ENCODE measurements at regions not wholly inside any gene's neighbourhood (a gene's known extent, or its start where the extent isn't known, plus 50 kb on each side); places are given as distances from the start of the nearest gene placed in this dataset.
"Not testable (repeated sequence)": the region's sequence is repeated elsewhere in the genome, so short reads cannot be mapped to it uniquely, and the experiment has no call there.

DNA sequence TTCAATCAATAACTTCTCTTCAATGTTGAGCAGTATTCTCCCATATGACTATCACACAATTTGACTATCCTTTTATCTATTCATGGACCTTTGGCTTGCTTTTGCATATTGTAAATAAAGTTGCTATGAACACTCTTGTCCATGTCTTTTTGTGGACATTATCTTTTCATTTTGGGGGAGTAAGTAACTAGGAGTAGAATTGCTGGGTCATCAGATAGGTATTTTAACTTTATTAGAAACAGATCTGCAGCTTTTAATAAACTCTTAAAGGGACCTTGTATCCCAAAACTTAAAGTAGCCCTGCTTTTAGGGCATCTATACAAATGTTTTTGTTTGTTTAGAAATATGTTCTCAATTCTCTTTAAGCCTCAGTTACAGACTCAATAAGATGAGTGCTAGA is 614.2 kb upstream of the CITED2 start:
- Histone ChIP-seq H3K36me3 (ENCODE audit: control insufficient read depth, insufficient read depth, low read length) (no peaks in the 10 kb centered on the region), H3K4me3 (ENCODE audit: low read depth, low read length) (no peak overlapping the region), H3K9me3 (ENCODE audit: control insufficient read depth, insufficient read depth, low read depth, low read length) (0 out of 2 replicates have a peak, but pooled peaks cover 2% of the 10 kb centered on the region), H3K27ac (ENCODE audit: low read depth, low read length) (no peak overlapping the region), H3K4me1 (ENCODE audit: control insufficient read depth, insufficient read depth, low read length) (peaks cover 8% of the 10 kb centered on the region), H3K9ac (ENCODE audit: low read length) (no peak overlapping the region), H3K27me3 (ENCODE audit: control insufficient read depth, insufficient read depth, low read length) (no peaks in the 10 kb centered on the region)

DNA sequence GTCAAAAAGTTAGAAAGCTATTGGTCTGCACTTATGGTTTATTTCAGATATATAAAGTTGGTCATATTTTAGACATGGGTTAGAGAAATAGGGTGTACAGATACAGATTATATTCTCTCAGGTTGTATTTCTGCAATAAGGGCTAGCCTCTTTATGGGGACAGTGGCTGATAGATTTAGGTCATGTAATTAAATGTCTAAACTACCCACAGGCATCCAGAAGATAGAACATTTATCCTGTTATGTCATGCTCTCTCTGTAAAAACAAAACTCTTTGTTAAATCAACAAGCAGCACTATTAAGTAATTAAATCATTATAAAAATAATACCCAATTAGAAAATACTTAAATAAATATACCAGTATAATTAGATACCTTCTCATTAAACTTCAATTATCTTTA is 612.6 kb upstream of the CITED2 start:
- H3K4me1 ChIP-seq (ENCODE audit: control insufficient read depth, insufficient read depth, low read length) = peaks cover 19% of the 10 kb centered on the region
- no peaks in the 10 kb centered on the region for H3K36me3 ChIP-seq (ENCODE audit: control insufficient read depth, insufficient read depth, low read length)
- no peaks in the 10 kb centered on the region for H3K27me3 ChIP-seq (ENCODE audit: control insufficient read depth, insufficient read depth, low read length)
- H3K27ac ChIP-seq (ENCODE audit: low read depth, low read length) = no peak overlapping the region
- H3K9me3 ChIP-seq (ENCODE audit: control insufficient read depth, insufficient read depth, low read depth, low read length) = no peaks in the 10 kb centered on the region
- H3K9ac ChIP-seq (ENCODE audit: low read length) = no peak overlapping the region
- no peak overlapping the region for H3K4me3 ChIP-seq (ENCODE audit: low read depth, low read length)

DNA sequence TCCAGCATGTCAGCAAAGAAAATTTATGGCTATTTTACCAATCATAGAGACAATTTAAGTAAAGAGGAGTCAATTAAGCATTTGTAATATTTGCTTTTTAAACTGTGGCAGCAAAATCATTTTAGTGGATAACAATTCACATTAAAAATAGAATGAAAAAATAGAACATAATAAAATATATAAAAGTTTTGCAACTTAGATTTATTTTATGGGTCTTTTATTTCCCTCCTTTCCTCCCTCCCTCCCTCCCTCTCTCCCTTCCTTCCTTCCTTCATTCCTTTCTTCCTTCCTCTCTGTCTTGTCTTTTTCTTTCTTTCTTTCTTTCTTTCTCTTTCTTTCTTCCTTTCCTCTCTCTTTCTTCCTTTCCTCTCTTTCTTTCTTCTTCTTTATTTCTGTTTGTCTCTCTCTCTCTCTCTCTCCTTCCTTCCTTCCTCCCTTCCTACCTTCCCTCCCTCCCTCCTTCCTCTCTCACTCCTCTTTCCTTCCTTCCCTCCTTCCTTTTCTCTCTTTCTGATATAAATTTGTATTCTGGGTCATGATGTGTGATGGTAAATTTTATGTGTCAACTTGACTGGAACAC is 610.9 kb upstream of the CITED2 start:
- Histone ChIP-seq H3K4me1 (ENCODE audit: control insufficient read depth, insufficient read depth, low read length) (peaks cover 26% of the 10 kb centered on the region), H3K4me3 (ENCODE audit: low read depth, low read length) (no peak overlapping the region), H3K36me3 (ENCODE audit: control insufficient read depth, insufficient read depth, low read length) (no peaks in the 10 kb centered on the region), H3K27ac (ENCODE audit: low read depth, low read length) (no peak overlapping the region), H3K9me3 (ENCODE audit: control insufficient read depth, insufficient read depth, low read depth, low read length) (no peaks in the 10 kb centered on the region), H3K27me3 (ENCODE audit: control insufficient read depth, insufficient read depth, low read length) (no peaks in the 10 kb centered on the region), H3K9ac (ENCODE audit: low read length) (no peak overlapping the region)

DNA sequence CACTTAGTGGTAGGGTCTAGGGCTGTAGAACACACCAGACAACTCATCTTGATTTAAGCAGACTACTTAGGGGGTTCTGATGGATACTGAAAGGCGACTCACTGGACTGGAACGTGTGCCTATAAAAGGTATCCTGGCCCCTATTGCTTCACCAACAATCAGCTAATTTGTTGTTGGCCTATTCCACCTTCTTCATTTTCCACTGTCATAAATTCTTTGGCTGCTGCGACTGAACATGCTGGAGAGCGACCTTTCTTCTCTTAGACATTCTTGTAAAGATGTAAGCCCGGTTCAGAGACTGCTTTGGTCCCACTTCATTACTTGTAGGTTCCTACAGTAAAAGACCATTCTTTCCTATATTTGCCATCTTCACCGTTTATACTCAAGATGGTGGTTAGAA is 609.9 kb upstream of the CITED2 start:
- Histone ChIP-seq H3K9ac (ENCODE audit: low read length) (no peak overlapping the region), H3K36me3 (ENCODE audit: control insufficient read depth, insufficient read depth, low read length) (no peaks in the 10 kb centered on the region), H3K4me3 (ENCODE audit: low read depth, low read length) (no peak overlapping the region), H3K9me3 (ENCODE audit: control insufficient read depth, insufficient read depth, low read depth, low read length) (no peaks in the 10 kb centered on the region), H3K4me1 (ENCODE audit: control insufficient read depth, insufficient read depth, low read length) (peaks cover 34% of the 10 kb centered on the region), H3K27me3 (ENCODE audit: control insufficient read depth, insufficient read depth, low read length) (no peaks in the 10 kb centered on the region), H3K27ac (ENCODE audit: low read depth, low read length) (no peak overlapping the region)

DNA sequence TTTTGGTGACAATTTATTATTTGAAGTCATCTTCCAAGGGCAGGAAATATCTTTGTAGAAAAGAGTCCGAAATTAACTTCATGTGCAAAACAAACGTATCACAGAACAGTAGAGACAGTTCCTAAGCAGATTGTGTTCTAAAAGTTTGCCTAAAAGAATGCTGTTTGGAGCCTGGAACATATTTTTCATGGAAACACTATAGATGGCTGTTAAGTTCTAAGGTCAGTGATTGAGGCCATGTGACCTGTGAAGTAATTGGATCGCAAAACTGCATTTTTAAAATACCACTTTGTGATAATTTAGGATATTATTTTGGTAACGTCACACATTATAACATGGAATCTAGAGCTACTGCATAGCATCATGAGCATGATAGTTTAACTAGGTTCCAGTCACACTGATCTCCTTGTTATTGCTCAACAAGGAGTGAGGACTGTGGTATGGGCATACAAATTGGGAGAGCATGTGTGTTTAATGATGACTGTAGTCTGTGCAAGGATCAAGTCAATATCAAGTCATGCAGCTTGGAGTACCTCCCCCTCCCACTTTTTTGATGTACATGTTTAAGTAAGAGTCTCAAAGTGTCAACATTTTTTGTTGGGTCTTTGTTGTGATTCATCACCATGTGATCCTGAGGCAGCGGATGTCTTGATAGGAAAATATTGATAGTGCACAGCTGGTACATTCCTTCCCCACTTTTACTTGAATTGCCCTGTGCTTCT is 609.3 kb upstream of the CITED2 start:
- no peak overlapping the region for H3K9ac ChIP-seq (ENCODE audit: low read length)
- no peak overlapping the region for H3K4me3 ChIP-seq (ENCODE audit: low read depth, low read length)
- no peaks in the 10 kb centered on the region for H3K9me3 ChIP-seq (ENCODE audit: control insufficient read depth, insufficient read depth, low read depth, low read length)
- H3K27me3 ChIP-seq (ENCODE audit: control insufficient read depth, insufficient read depth, low read length) = no peaks in the 10 kb centered on the region
- H3K27ac ChIP-seq (ENCODE audit: low read depth, low read length) = no peak overlapping the region
- peaks cover 34% of the 10 kb centered on the region for H3K4me1 ChIP-seq (ENCODE audit: control insufficient read depth, insufficient read depth, low read length)
- H3K36me3 ChIP-seq (ENCODE audit: control insufficient read depth, insufficient read depth, low read length) = no peaks in the 10 kb centered on the region

DNA sequence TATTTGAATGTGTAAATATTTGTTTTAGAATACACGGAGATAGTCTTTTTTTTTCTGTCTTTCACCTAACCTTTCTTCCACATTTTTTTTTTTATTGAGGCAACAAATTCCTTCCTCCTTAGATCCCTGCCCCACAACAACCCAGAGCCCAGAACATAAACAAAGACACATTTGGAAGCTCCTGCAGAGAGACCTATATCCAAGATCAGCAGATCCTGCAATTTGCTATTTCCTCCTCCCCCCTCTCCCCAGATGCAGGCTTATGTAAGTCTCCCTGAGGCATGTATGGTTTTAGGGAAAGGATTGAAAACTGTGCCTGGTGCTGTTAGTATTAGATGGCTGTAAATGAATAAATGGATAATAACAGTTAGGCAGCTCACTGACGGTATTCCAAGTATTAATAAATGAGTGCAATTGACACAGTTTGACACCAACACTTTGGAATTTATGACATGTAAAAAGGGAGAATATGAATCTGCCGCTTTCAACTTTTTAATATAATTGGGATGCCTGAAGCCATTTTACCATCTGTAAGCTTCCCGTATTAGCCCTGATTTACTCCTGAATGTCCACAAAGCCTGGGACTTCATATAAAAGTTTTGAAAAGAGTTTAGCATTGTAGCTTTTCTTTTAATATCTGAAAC is 608.3 kb upstream of the CITED2 start:
- H3K9ac ChIP-seq (ENCODE audit: low read length) = no peak overlapping the region
- peak overlapping the region; percentile 48; the same call in 1 of the 2 replicates for H3K27ac ChIP-seq (ENCODE audit: low read depth, low read length)
- H3K9me3 ChIP-seq (ENCODE audit: control insufficient read depth, insufficient read depth, low read depth, low read length) = no peaks in the 10 kb centered on the region
- H3K4me1 ChIP-seq (ENCODE audit: control insufficient read depth, insufficient read depth, low read length) = peaks cover 37% of the 10 kb centered on the region
- no peaks in the 10 kb centered on the region for H3K36me3 ChIP-seq (ENCODE audit: control insufficient read depth, insufficient read depth, low read length)
- no peaks in the 10 kb centered on the region for H3K27me3 ChIP-seq (ENCODE audit: control insufficient read depth, insufficient read depth, low read length)
- H3K4me3 ChIP-seq (ENCODE audit: low read depth, low read length) = no peak overlapping the region

DNA sequence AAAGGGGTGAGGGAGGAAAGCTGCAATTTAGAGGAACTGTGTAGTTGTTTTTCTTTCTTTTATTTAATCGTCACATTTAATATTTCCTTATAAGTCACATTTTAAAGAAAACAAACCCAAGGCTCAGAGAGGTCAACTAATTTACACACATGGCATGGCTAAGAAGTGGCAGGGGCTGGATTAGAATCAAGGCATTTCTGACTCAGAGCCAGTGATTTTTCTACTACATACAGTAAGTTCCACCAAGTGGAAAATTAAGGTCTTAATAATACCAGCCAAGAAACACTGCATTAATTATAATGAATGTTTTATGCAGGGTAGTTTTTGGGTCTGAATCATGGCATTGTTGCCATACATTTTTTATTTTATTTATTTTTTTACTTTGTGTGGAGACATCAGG is 607.7 kb upstream of the CITED2 start:
- no peaks in the 10 kb centered on the region for H3K36me3 ChIP-seq (ENCODE audit: control insufficient read depth, insufficient read depth, low read length)
- peaks cover 43% of the 10 kb centered on the region for H3K4me1 ChIP-seq (ENCODE audit: control insufficient read depth, insufficient read depth, low read length)
- no peaks in the 10 kb centered on the region for H3K9me3 ChIP-seq (ENCODE audit: control insufficient read depth, insufficient read depth, low read depth, low read length)
- H3K4me3 ChIP-seq (ENCODE audit: low read depth, low read length) = peak overlapping the region; percentile 5; the same call in 1 of the 2 replicates
- peak overlapping the region; percentile 48; the same call in 1 of the 2 replicates for H3K27ac ChIP-seq (ENCODE audit: low read depth, low read length)
- H3K9ac ChIP-seq (ENCODE audit: low read length) = no peak overlapping the region
- H3K27me3 ChIP-seq (ENCODE audit: control insufficient read depth, insufficient read depth, low read length) = no peaks in the 10 kb centered on the region

DNA sequence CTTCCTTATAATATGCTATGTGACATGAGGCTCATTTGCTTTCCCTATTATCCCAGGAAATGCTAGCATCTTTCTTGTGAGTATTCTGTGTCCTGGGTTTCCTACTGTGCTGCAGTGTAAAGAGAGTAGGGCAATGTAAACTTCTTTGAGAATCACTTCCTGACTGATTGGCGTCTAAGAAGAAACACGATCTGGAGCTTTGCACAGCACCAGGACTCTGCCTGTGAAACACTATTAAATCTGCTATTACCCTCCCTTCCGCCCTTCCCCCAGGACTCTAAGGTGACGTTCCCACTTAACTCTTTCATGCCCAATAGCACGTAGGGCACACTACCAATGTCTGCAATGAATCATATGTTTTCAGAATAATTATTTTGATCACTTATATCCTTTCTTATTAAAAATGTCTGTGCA is 607.3 kb upstream of the CITED2 start:
- Histone ChIP-seq H3K27ac (ENCODE audit: low read depth, low read length) (peak overlapping the region; percentile 48; the same call in 1 of the 2 replicates), H3K9ac (ENCODE audit: low read length) (no peak overlapping the region), H3K4me3 (ENCODE audit: low read depth, low read length) (peak overlapping the region; percentile 5; the same call in 1 of the 2 replicates), H3K4me1 (ENCODE audit: control insufficient read depth, insufficient read depth, low read length) (peaks cover 43% of the 10 kb centered on the region), H3K9me3 (ENCODE audit: control insufficient read depth, insufficient read depth, low read depth, low read length) (no peaks in the 10 kb centered on the region), H3K36me3 (ENCODE audit: control insufficient read depth, insufficient read depth, low read length) (no peaks in the 10 kb centered on the region), H3K27me3 (ENCODE audit: control insufficient read depth, insufficient read depth, low read length) (no peaks in the 10 kb centered on the region)

DNA sequence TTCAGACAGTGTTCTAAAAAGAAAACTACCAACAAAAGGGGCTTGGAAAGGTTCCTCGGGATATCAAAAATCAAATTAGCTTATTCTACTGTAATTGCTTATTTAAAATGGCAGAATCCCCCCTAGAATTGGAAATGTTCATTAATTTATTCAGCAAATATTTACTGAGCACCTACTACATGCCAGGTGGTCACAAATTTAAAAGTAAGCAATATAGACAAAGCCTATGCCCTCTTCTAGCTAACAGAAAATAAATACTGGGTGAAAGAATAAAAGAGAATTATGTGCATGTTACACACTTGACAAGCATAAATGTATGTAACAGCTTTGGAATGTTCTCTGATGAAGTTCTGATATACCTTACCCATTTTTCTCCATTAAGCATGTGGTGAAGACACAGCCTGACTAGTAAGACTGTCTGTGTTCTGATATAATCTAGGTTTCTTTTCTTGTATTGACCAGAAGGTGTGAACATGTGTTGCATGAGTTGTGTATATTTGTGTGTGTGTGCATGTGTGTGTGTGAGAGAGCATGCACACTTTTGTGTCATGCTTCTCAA is 606.7 kb upstream of the CITED2 start:
- peaks cover 43% of the 10 kb centered on the region for H3K4me1 ChIP-seq (ENCODE audit: control insufficient read depth, insufficient read depth, low read length)
- H3K4me3 ChIP-seq (ENCODE audit: low read depth, low read length) = no peak overlapping the region
- H3K27me3 ChIP-seq (ENCODE audit: control insufficient read depth, insufficient read depth, low read length) = no peaks in the 10 kb centered on the region
- H3K27ac ChIP-seq (ENCODE audit: low read depth, low read length) = no peak overlapping the region
- no peaks in the 10 kb centered on the region for H3K36me3 ChIP-seq (ENCODE audit: control insufficient read depth, insufficient read depth, low read length)
- no peak overlapping the region for H3K9ac ChIP-seq (ENCODE audit: low read length)
- H3K9me3 ChIP-seq (ENCODE audit: control insufficient read depth, insufficient read depth, low read depth, low read length) = no peaks in the 10 kb centered on the region

DNA sequence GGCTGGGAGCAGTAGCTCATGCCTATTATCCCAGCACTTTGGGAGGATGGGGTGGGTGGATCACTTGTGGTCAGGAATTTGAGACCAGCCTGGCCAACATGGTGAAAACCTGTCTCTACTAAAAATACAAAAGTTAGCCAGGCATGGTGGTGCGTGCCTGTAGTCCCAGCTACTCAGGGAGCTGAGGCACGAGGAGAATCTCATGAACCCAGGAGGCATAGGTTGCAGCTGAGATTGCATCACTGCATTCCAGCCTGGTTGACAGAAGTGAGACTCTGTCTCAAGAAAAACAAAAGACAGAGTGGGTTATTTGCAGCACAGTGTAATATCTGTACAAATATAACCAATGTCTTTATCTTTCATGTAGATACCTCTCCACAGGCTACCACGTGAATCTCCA is 606.2 kb upstream of the CITED2 start:
- H3K27me3 ChIP-seq (ENCODE audit: control insufficient read depth, insufficient read depth, low read length); H3K4me3 ChIP-seq (ENCODE audit: low read depth, low read length); H3K27ac ChIP-seq (ENCODE audit: low read depth, low read length); H3K36me3 ChIP-seq (ENCODE audit: control insufficient read depth, insufficient read depth, low read length); H3K9me3 ChIP-seq (ENCODE audit: control insufficient read depth, insufficient read depth, low read depth, low read length); H3K9ac ChIP-seq (ENCODE audit: low read length): not testable (repeated sequence)
- H3K4me1 ChIP-seq (ENCODE audit: control insufficient read depth, insufficient read depth, low read length) = peaks cover 43% of the 10 kb centered on the region
